MM.1S (cell line): ENCODE measurements at regions not wholly inside any gene's neighbourhood (a gene's known extent, or its start where the extent isn't known, plus 50 kb on each side); places are given as distances from the start of the nearest gene placed in this dataset.

Experiments used
- DNase-seq: peaks from one replicate; pipeline ENCODE4 v3.0.0-alpha.2; 2015
- H2AFZ ChIP-seq: fragments of 300-600 bp; sonication (generic); 2 replicates; pipeline ENCODE4 v1.6.0; 2016; ENCODE audit warnings: antibody characterized with exemption, low read length
- H3F3A ChIP-seq: fragments of 300-600 bp; sonication (generic); 2 replicates; pipeline ENCODE4 v1.6.1; 2016; ENCODE audit warnings: mild to moderate bottlenecking, antibody characterized with exemption, low read length, moderate library complexity, mixed read lengths; ENCODE audit not compliant: insufficient read depth
- H3K27ac ChIP-seq: fragments of 300-600 bp; sonication (generic); 2 replicates; pipeline ENCODE4 v1.5.1; 2016; ENCODE audit warnings: mild to moderate bottlenecking, low read length
- H3K27me3 ChIP-seq: fragments of 300-600 bp; sonication (generic); replicated peaks from 2 replicates; pipeline ENCODE4 v1.6.0; 2016; ENCODE audit warnings: low read length; ENCODE audit not compliant: insufficient read depth
- H3K36me3 ChIP-seq: fragments of 300-600 bp; sonication (generic); replicated peaks from 2 replicates; pipeline ENCODE4 v1.6.1; 2016; ENCODE audit warnings: mild to moderate bottlenecking, low read length, mixed read lengths; ENCODE audit not compliant: insufficient read depth
- H3K4me1 ChIP-seq: fragments of 300-600 bp; sonication (generic); 2 replicates; pipeline ENCODE4 v1.6.1; 2016; ENCODE audit warnings: low read length, mixed read lengths
- H3K4me2 ChIP-seq: fragments of 300-600 bp; sonication (generic); 2 replicates; pipeline ENCODE4 v1.6.0; 2016; ENCODE audit warnings: low read depth, low read length
- H3K4me3 ChIP-seq: fragments of 300-600 bp; sonication (generic); 2 replicates; pipeline ENCODE4 v1.5.1; 2016; ENCODE audit warnings: low read length, mixed read lengths
- H3K79me2 ChIP-seq: fragments of 300-600 bp; sonication (generic); 2 replicates; pipeline ENCODE4 v1.6.1; 2016; ENCODE audit warnings: mixed run types, low read length, mixed read lengths
- H3K9ac ChIP-seq: fragments of 300-600 bp; sonication (generic); 2 replicates; pipeline ENCODE4 v1.6.1; 2016; ENCODE audit warnings: low read length, mixed read lengths
- H3K9me2 ChIP-seq: fragments of 300-600 bp; sonication (generic); replicated peaks from 2 replicates; pipeline ENCODE4 v1.6.1; 2016; ENCODE audit warnings: mild to moderate bottlenecking, low read length, mixed read lengths; ENCODE audit not compliant: insufficient read depth
- H3K9me3 ChIP-seq: fragments of 300-600 bp; sonication (generic); replicated peaks from 2 replicates; pipeline ENCODE4 v1.6.1; 2016; ENCODE audit warnings: mild to moderate bottlenecking, low read length, mixed read lengths; ENCODE audit not compliant: insufficient read depth
- H4K20me1 ChIP-seq: fragments of 300-600 bp; sonication (generic); 2 replicates; pipeline ENCODE4 v1.6.1; 2016; ENCODE audit warnings: mild to moderate bottlenecking, low read length, moderate library complexity, mixed read lengths; ENCODE audit not compliant: insufficient read depth
- EZH2 ChIP-seq: fragments of 300-600 bp; sonication (generic); optimal IDR thresholded peaks from 2 replicates; pipeline ENCODE3; 2017; ENCODE audit warnings: low read depth, mild to moderate bottlenecking, antibody characterized with exemption, low read length, mixed read lengths
- EZH2phosphoT487 ChIP-seq: fragments of 300-600 bp; sonication (generic); IDR thresholded peaks from 2 replicates; pipeline ENCODE4 v1.6.1; 2018; ENCODE audit warnings: antibody characterized with exemption, low read length
- TF ChIP-seq, protein P1 (sequence below): fragments of 300-600 bp; sonication (generic); IDR thresholded peaks from 2 replicates; pipeline ENCODE4 v1.5.1; 2016; ENCODE audit warnings: antibody characterized with exemption, low read length, mixed read lengths

DNA sequence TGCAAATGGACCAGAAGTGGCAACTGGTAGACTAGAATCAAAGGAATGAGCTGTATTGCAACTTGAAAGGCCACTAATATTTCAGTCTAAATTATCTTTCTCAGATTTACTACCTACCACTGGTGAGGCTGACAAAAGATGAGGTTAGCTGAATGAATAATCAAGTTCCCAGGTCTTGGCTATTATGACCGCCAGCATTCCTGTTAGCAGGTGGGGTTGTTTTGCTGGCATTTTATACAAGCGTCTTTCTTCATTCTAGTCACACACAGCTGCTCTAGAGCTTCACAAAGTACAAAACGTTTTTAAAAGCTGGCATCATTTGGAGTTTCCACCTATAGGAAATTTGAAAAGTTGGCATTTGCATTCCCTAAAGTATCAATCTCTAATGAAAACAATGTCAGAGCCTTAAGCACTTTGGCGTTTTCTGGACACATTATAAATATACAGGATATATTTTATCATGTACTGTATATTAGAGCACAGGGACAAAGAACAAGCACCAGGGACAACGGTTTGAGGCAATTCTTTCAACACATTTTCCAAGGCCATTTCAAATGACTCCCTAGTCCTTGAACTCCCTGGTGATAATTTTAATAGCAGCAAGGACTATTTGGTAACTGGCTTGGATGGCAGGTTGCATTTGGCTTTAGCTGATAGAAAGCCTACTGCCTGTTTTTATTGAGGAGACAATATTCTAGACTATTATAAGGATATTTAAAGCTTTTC, 410.2 kb upstream of the CHST9 start:
- Histone ChIP-seq H3K9me3 (no peaks in the 10 kb centered on the region), H3K4me2 (no peak overlapping the region), H3K9ac (no peak overlapping the region), H2AFZ (no peak overlapping the region), H3K4me1 (no peaks in the 10 kb centered on the region), H3K4me3 (no peak overlapping the region), H3K27ac (no peak overlapping the region), H3F3A (no peaks in the 10 kb centered on the region), H3K36me3 (no peaks in the 10 kb centered on the region), H3K79me2 (no peaks in the 10 kb centered on the region), H3K27me3 (no peaks in the 10 kb centered on the region), H4K20me1 (no peaks in the 10 kb centered on the region), H3K9me2 (no peaks in the 10 kb centered on the region)
- TF ChIP-seq, protein P1, sequence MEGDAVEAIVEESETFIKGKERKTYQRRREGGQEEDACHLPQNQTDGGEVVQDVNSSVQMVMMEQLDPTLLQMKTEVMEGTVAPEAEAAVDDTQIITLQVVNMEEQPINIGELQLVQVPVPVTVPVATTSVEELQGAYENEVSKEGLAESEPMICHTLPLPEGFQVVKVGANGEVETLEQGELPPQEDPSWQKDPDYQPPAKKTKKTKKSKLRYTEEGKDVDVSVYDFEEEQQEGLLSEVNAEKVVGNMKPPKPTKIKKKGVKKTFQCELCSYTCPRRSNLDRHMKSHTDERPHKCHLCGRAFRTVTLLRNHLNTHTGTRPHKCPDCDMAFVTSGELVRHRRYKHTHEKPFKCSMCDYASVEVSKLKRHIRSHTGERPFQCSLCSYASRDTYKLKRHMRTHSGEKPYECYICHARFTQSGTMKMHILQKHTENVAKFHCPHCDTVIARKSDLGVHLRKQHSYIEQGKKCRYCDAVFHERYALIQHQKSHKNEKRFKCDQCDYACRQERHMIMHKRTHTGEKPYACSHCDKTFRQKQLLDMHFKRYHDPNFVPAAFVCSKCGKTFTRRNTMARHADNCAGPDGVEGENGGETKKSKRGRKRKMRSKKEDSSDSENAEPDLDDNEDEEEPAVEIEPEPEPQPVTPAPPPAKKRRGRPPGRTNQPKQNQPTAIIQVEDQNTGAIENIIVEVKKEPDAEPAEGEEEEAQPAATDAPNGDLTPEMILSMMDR: no peak
- TF ChIP-seq EZH2phosphoT487 (no peak), EZH2 (no peak)
- no peak for DNase-seq

DNA sequence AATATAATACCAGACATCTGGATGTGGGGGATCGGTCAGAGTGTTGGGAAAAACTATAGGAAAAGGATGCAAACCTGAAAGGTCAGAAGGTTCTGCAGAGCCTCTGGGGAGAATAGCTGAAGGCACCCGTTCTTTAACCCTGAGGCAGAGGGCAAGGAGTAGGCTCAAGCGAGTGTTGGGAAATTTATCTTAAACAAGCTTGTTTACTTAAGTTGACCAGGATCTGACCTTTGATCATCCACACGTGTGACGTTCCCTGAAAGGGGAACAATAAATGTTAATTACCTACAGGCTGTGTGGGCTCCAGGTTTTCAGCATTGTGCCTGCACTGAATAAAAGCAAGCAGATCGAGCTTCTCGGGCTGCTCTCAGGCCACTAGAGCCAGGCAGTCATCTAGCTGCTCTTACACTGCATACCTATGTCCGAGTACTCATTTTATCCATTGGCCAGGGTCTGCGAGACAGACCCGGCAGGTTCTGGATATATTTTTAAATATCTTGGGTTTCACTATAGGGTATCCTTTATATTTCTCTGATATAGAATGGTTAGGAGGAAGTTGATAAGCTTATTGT, 400.6 kb upstream of the CHST9 start:
- Histone ChIP-seq H3K4me3 (no peak overlapping the region), H3K79me2 (no peaks in the 10 kb centered on the region), H3K9ac (no peak overlapping the region), H2AFZ (no peak overlapping the region), H3K4me2 (no peak overlapping the region), H3K9me3 (no peaks in the 10 kb centered on the region), H3K27ac (no peak overlapping the region), H3K27me3 (no peaks in the 10 kb centered on the region), H3F3A (no peaks in the 10 kb centered on the region), H3K4me1 (no peaks in the 10 kb centered on the region), H3K36me3 (no peaks in the 10 kb centered on the region), H3K9me2 (no peaks in the 10 kb centered on the region), H4K20me1 (no peaks in the 10 kb centered on the region)
- no peak for DNase-seq
- TF ChIP-seq EZH2: no peak
- no peak for TF ChIP-seq EZH2phosphoT487
- TF ChIP-seq, protein P1: no peak

DNA sequence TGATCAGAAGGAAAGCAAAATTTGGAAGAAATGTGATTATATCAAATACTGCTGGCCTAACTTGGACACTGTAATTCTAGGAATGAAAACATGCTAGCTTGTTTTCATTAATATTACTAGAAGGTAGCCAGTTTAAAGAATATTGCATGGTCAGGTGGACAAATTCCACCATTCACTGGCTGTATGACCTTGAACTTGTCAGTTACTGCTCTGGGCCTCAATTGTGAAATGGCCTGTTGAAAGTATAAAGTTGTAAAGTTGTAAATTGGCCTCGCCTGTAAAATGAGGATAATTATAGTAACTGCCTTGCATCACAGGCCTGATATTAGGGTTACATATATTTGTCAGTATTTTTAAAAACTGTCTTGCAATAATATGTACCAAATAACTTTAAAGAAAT, 398.4 kb upstream of the CHST9 start:
- H3K27me3 ChIP-seq: no peaks in the 10 kb centered on the region
- H3K9me2 ChIP-seq: no peaks in the 10 kb centered on the region
- H3K27ac ChIP-seq: no peak overlapping the region
- H3F3A ChIP-seq: no peaks in the 10 kb centered on the region
- H2AFZ ChIP-seq: no peak overlapping the region
- no peaks in the 10 kb centered on the region for H3K9me3 ChIP-seq
- H4K20me1 ChIP-seq: no peaks in the 10 kb centered on the region
- H3K4me3 ChIP-seq: no peak overlapping the region
- DNase-seq: no peak
- H3K36me3 ChIP-seq: no peaks in the 10 kb centered on the region
- no peak for TF ChIP-seq EZH2phosphoT487
- no peak for TF ChIP-seq EZH2
- TF ChIP-seq, protein P1: no peak
- H3K4me1 ChIP-seq: no peaks in the 10 kb centered on the region
- no peak overlapping the region for H3K9ac ChIP-seq
- no peak overlapping the region for H3K4me2 ChIP-seq
- no peaks in the 10 kb centered on the region for H3K79me2 ChIP-seq
